ENCODE measurements at regions not wholly inside any gene's neighbourhood (a gene's known extent, or its start where the extent isn't known, plus 50 kb on each side); places are given as distances from the start of the nearest gene placed in this dataset.

DNA sequence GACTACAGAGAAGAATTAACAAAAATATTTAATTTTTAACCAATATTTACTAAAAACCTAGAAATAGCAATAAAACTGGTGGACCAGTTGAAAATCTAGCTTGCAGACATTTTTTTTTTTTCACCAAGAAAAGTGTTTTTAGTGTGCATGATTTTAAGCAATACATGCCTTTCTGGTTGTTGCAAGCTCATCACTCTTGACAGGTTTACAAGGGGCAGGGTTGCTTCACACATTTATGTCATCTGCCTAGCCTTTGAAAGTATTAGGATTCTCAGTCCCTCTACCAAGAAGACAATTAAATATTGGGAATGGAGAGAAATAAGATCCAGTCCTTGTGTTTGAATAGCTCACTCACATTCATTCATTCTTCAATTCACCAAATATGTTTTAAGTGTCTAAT, 53.8 kb upstream of the LYPLAL1 start:
- peaks cover 3% of the 10 kb centered on the region for H3K9me3 Mint-ChIP-seq (ENCODE audit: low read depth, unreplicated experiment)
- BruUV-seq (replicated peaks), result no TSS peak
- H3K4me1 Mint-ChIP-seq (ENCODE audit: low read depth, unreplicated experiment), result no peaks in the 10 kb centered on the region
- no peak for DNase-seq
- intact Hi-C loops (cut with micrococcal nuclease; ENCODE audit: unreplicated experiment), result no loop called here
- TF ChIP-seq, protein P1, sequence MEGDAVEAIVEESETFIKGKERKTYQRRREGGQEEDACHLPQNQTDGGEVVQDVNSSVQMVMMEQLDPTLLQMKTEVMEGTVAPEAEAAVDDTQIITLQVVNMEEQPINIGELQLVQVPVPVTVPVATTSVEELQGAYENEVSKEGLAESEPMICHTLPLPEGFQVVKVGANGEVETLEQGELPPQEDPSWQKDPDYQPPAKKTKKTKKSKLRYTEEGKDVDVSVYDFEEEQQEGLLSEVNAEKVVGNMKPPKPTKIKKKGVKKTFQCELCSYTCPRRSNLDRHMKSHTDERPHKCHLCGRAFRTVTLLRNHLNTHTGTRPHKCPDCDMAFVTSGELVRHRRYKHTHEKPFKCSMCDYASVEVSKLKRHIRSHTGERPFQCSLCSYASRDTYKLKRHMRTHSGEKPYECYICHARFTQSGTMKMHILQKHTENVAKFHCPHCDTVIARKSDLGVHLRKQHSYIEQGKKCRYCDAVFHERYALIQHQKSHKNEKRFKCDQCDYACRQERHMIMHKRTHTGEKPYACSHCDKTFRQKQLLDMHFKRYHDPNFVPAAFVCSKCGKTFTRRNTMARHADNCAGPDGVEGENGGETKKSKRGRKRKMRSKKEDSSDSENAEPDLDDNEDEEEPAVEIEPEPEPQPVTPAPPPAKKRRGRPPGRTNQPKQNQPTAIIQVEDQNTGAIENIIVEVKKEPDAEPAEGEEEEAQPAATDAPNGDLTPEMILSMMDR (IDR thresholded peaks at IDR 0.05; ENCODE audit: unreplicated experiment), result no peak
- H3K36me3 Mint-ChIP-seq (ENCODE audit: insufficient read depth, unreplicated experiment), result no peaks in the 10 kb centered on the region
- no peak overlapping the region for H3K27ac Mint-ChIP-seq (ENCODE audit: unreplicated experiment)
- CTCF ChIA-PET, result no interaction called here
- H3K27me3 Mint-ChIP-seq (ENCODE audit: unreplicated experiment), result no peaks in the 10 kb centered on the region
- H3K4me3 Mint-ChIP-seq (ENCODE audit: low read depth, unreplicated experiment), result no peak overlapping the region

DNA sequence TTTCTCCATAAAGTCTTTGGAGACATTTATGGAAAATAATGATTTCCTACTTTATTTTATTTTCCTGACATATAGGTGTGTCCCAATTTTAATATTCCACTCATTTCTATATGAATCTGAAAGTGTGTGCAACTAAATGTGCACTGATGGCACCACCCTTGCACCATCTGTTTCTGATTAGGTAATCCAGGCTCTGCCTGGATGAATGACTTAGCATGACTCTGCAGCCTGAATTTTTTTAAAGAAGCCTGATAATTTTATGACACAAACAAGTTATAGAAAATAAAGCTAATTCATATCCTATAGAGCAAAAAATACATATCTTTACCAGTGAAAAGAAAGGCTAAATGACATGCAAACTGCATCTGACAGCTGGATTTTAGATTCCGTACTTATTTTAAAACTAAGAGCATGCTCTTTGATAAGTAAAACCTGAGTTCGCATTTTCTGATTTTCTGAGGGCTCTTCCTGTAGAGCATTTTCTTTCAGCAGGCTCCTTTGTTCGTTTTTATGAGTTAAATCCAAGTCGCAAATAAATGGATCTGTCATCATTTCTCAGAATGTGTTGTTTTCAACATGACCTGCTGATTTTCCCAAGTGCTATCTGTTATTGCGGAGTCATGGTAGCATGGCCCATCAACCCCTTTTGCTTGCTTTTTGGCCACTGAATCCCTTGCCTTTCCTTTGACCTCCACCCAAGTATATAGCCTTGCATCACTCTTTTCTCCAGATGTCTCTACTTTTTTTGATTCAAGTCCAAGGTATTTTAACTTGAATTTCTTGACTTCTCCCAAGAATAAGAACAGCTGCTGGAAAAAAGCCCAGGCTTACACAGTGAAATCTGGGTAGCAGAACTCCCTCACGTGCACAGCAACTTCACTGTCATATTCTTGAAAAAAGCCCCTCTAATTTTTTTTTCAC, 52.8 kb upstream of the LYPLAL1 start:
- no peak overlapping the region for H3K4me3 Mint-ChIP-seq (ENCODE audit: low read depth, unreplicated experiment)

DNA sequence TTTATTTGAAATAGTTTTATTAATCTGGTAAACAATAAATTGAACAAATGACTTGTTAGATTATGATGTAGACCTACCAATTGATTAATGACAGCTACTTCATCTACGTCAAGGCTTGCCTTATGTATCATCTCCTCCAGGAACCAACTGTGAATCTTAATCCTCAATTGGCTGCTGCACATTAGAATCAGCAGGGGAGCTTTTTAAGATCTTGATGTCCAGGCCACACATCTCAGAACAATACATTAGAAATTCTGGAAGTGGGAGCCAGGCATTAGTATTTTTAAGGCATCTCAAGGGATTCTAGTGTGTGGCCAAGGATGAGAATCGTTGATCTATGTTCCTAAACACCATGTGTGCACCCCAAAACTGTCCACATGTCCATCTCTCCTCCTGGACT, 52.0 kb upstream of the LYPLAL1 start:
- Mint-ChIP-seq H3K27me3 (ENCODE audit: unreplicated experiment) (no peaks in the 10 kb centered on the region), H3K36me3 (ENCODE audit: insufficient read depth, unreplicated experiment) (no peaks in the 10 kb centered on the region)
- DNase-seq, result no peak

More for the DNA sequence above, 52.8 kb upstream of the LYPLAL1 start:
- no peak for DNase-seq
- TF ChIP-seq, protein P1 (IDR thresholded peaks at IDR 0.05; ENCODE audit: unreplicated experiment), result no peak
- no peak overlapping the region for H3K27ac Mint-ChIP-seq (ENCODE audit: unreplicated experiment)
- no peaks in the 10 kb centered on the region for H3K27me3 Mint-ChIP-seq (ENCODE audit: unreplicated experiment)
- no TSS peak for BruUV-seq (replicated peaks)
- no peaks in the 10 kb centered on the region for H3K36me3 Mint-ChIP-seq (ENCODE audit: insufficient read depth, unreplicated experiment)
- no peaks in the 10 kb centered on the region for H3K4me1 Mint-ChIP-seq (ENCODE audit: low read depth, unreplicated experiment)
- CTCF ChIA-PET, result no interaction called here
- intact Hi-C loops (cut with micrococcal nuclease; ENCODE audit: unreplicated experiment), result no loop called here
- H3K9me3 Mint-ChIP-seq (ENCODE audit: low read depth, unreplicated experiment), result peaks cover 3% of the 10 kb centered on the region

DNA sequence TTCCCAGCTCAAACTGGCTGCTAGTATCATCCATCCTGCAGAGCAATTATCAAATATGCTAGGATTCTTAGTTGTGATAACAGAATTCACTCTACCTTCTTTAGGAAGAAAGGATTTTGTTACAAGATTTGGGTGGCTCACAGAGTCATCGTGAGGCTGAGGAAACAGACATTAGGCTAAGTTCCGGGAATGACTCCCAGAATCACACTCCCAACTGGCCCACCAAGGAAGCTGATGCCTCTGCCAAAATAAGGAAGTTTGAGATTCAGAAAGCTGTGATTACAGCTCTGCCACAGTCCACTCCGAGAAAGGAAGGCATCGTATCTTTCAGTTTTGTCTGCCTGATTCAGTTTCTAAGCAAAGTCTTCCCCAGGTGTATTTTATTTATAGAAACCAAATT, 50.6 kb upstream of the LYPLAL1 start:
- no peak for DNase-seq
- no peaks in the 10 kb centered on the region for H3K36me3 Mint-ChIP-seq (ENCODE audit: insufficient read depth, unreplicated experiment)
- CTCF ChIA-PET, result interaction anchor here (0.6 kb wide), 1 partner anchor 17 kb away, joined by 5 read pairs; no protein-coding TSS in a partner anchor
- H3K27me3 Mint-ChIP-seq (ENCODE audit: unreplicated experiment), result no peaks in the 10 kb centered on the region
- no peaks in the 10 kb centered on the region for H3K9me3 Mint-ChIP-seq (ENCODE audit: low read depth, unreplicated experiment)
- no peaks in the 10 kb centered on the region for H3K4me1 Mint-ChIP-seq (ENCODE audit: low read depth, unreplicated experiment)
- no peak overlapping the region for H3K27ac Mint-ChIP-seq (ENCODE audit: unreplicated experiment)
- H3K4me3 Mint-ChIP-seq (ENCODE audit: low read depth, unreplicated experiment), result no peak overlapping the region
- no TSS peak for BruUV-seq (replicated peaks)
- intact Hi-C loops (cut with micrococcal nuclease; ENCODE audit: unreplicated experiment), result no loop called here
- TF ChIP-seq, protein P1 (IDR thresholded peaks at IDR 0.05; ENCODE audit: unreplicated experiment), result no peak

More for the DNA sequence above, 52.0 kb upstream of the LYPLAL1 start:
- no peak overlapping the region for H3K4me3 Mint-ChIP-seq (ENCODE audit: low read depth, unreplicated experiment)
- TF ChIP-seq, protein P1 (IDR thresholded peaks at IDR 0.05; ENCODE audit: unreplicated experiment), result no peak
- intact Hi-C loops (cut with micrococcal nuclease; ENCODE audit: unreplicated experiment), result no loop called here
- no peaks in the 10 kb centered on the region for H3K4me1 Mint-ChIP-seq (ENCODE audit: low read depth, unreplicated experiment)
- H3K9me3 Mint-ChIP-seq (ENCODE audit: low read depth, unreplicated experiment), result peaks cover 1% of the 10 kb centered on the region
- no TSS peak for BruUV-seq (replicated peaks)
- CTCF ChIA-PET, result no interaction called here
- H3K27ac Mint-ChIP-seq (ENCODE audit: unreplicated experiment), result no peak overlapping the region
